ENCODE measurements at regions not wholly inside any gene's neighbourhood (a gene's known extent, or its start where the extent isn't known, plus 50 kb on each side); places are given as distances from the start of the nearest gene placed in this dataset.
"Not testable (repeated sequence)": the region's sequence is repeated elsewhere in the genome, so short reads cannot be mapped to it uniquely, and the experiment has no call there.

DNA sequence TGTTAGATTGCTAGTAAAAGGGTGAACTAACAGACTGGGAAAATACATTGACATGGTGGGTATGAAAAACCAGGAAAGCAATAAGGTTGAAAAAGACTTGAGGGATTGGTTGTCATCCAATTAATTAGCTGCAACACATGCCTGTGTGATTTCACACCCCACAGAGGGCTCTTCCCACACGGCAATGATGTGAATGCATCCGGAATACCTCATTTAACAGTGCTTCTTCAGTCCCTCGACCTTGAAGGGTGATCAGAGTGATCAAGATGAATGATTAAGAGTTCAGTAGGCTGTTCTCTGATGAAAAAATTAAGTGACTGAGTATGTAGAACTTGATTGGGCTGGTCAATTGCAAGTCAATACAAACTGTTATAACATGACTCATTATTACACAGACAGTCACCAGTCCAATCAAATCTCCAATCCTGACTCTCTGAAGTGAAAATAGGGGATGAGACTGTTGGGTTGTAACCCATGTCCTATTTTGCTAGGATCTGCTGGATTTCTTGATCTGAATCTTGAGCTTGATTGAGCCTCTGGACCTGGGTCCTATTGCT is 924.9 kb upstream of the FAM98A start:
- Histone ChIP-seq H3K36me3 (no peaks in the 10 kb centered on the region), H3K9me3 (peaks cover 0 to 8% (median 0%) of the 10 kb centered on the region in 3 donors), H3K27me3 (no peaks in the 10 kb centered on the region), H3K4me1 (no peaks in the 10 kb centered on the region), H3K27ac (no peak overlapping the region), H3K4me3 (no peak overlapping the region)
- ATAC-seq = no peak
- 62 to 68% methylated on average over 3 of the region's 3 CpGs for WGBS, 2 donors (ENCODE audit: low coverage in 1 of 2)
- TF ChIP-seq POLR2AphosphoS5 (IDR thresholded peaks at IDR 0.05) = no peak
- TF ChIP-seq, protein P1, sequence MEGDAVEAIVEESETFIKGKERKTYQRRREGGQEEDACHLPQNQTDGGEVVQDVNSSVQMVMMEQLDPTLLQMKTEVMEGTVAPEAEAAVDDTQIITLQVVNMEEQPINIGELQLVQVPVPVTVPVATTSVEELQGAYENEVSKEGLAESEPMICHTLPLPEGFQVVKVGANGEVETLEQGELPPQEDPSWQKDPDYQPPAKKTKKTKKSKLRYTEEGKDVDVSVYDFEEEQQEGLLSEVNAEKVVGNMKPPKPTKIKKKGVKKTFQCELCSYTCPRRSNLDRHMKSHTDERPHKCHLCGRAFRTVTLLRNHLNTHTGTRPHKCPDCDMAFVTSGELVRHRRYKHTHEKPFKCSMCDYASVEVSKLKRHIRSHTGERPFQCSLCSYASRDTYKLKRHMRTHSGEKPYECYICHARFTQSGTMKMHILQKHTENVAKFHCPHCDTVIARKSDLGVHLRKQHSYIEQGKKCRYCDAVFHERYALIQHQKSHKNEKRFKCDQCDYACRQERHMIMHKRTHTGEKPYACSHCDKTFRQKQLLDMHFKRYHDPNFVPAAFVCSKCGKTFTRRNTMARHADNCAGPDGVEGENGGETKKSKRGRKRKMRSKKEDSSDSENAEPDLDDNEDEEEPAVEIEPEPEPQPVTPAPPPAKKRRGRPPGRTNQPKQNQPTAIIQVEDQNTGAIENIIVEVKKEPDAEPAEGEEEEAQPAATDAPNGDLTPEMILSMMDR (IDR thresholded peaks at IDR 0.05) = no peak
- no peak for TF ChIP-seq POLR2A (IDR thresholded peaks at IDR 0.05)
- no peak for TF ChIP-seq EP300 (IDR thresholded peaks at IDR 0.05)

DNA sequence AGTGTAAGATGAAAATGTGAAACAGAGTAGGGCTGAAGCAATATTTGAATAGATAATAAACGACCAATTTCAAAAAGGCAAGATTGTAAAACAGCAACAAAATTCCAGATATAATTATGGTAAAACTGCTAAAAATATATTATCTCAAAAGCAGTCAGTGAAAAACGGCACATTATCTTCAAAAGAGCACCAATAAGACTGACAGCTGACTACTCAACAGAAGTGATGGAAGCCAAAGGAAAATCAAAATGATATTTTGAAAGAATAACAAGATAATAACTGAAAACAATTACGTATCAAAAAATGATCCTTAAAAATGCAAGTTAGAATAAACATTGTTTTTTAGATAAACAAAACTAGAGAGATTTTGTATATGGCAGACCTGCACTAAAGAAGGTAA is 920.6 kb upstream of the FAM98A start:
- no peak overlapping the region for H3K4me3 ChIP-seq
- H3K9me3 ChIP-seq = peaks cover 0 to 11% (median 0%) of the 10 kb centered on the region in 3 donors
- H3K36me3 ChIP-seq = no peaks in the 10 kb centered on the region
- H3K27me3 ChIP-seq = no peaks in the 10 kb centered on the region
- no peak for TF ChIP-seq EP300 (IDR thresholded peaks at IDR 0.05)
- TF ChIP-seq, protein P1 (IDR thresholded peaks at IDR 0.05) = no peak
- TF ChIP-seq POLR2AphosphoS5 (IDR thresholded peaks at IDR 0.05) = no peak
- no peak for TF ChIP-seq POLR2A (IDR thresholded peaks at IDR 0.05)
- no peaks in the 10 kb centered on the region for H3K4me1 ChIP-seq
- H3K27ac ChIP-seq = no peak overlapping the region
- 83 to 100% methylated on average over 1 to 3 of the region's 3 CpGs for WGBS, 2 donors (ENCODE audit: low coverage in 1 of 2)
- no peak for ATAC-seq

DNA sequence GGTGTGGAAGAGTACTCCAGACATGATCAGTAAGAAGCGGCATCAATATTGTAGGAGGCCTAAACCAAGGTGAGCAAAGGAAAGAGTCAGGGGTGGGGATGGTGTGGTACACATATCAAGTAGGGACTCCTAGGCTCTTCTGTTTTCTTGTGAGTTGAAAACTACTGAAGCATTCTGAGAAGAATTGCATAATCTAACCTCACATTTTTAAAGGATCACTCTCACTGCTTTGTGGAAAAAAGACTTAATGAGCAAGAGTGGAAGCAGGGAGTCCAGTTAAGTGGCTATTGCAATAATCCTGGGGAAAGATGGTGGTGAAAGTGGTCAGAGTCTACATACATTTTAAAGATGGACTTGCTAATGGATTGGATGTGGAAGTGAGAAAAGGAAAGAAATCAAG is 899.5 kb upstream of the FAM98A start:
- no peak for ATAC-seq
- WGBS, 2 donors (ENCODE audit: low coverage in 1 of 2) = 100% methylated on average over 1 of the region's 1 CpG
- Histone ChIP-seq H3K4me3 (no peak overlapping the region), H3K4me1 (no peaks in the 10 kb centered on the region), H3K27ac (no peak overlapping the region), H3K27me3 (no peaks in the 10 kb centered on the region), H3K9me3 (no peaks in the 10 kb centered on the region), H3K36me3 (no peaks in the 10 kb centered on the region)
- TF ChIP-seq EP300 (IDR thresholded peaks at IDR 0.05) = no peak
- TF ChIP-seq, protein P1 (IDR thresholded peaks at IDR 0.05) = no peak
- no peak for TF ChIP-seq POLR2AphosphoS5 (IDR thresholded peaks at IDR 0.05)
- no peak for TF ChIP-seq POLR2A (IDR thresholded peaks at IDR 0.05)

DNA sequence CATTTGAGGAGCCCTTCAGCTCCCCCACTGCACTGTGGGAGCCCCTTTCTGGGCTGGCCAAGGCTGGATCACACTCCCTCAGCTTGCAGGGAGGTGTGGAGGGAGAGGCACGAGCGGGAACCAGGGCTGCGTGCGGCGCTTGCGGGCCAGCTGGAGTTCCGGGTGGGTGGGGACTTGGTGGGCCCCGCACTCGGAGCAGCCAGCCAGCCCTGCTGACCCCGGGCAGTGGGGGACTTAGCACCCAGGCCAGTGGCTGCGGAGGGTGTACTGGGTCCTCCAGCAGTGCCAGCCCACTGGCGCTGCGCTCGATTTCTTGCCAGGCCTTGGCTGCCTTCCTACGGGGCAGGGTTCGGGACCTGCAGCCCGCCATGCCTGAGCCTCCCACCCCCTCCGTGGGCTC is 895.1 kb upstream of the FAM98A start:
- H3K9me3 ChIP-seq, H3K36me3 ChIP-seq, ATAC-seq, H3K4me1 ChIP-seq, H3K27me3 ChIP-seq, H3K4me3 ChIP-seq, H3K27ac ChIP-seq: not testable (repeated sequence)
- no CpG with 5 or more reads among the region's 18 CpGs for WGBS, 2 donors (ENCODE audit: low coverage in 1 of 2)

DNA sequence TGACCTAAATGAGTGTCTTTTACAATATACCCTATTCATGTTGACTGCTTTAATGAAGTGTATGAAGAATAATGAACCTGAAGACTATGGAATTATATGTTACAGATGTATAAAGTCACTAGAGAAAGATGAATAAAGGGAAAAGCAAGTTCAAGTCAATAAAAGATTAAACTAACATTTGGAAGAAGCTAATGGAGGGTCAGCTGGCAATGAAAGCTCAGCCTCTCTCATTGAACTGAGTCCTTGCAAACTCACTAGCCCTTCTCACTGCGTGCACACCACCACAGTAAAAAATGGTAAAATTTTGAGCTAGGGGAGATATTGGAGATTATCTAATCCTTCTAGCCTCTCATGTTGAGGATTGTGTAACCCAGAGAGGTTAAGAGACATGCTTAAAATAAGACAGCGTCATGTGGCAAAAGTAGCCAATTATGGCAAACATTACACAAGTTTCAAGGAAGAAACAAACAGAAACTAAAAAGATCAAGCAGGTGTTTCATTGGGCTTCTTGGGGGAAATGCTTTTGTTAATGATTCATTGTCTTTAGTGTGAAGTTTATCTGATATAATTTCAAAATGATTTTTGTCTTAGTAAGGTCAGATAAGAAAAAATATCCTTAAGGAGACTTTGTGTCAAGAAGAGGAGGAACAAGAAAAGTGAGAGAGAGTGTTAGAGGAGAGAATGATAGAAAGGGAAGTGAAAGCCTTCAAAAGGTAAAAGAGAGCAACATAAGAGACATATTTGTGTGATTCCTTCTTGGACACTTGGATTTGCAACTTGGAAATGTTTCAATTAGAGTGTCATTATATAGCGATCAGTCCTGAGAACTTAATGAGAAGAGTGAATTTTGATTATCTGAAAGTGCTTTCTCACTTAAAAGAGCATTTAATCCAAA is 893.7 kb upstream of the FAM98A start:
- H3K36me3 ChIP-seq = no peaks in the 10 kb centered on the region
- WGBS, 2 donors (ENCODE audit: low coverage in 1 of 2) = 50 to 80% methylated on average over 3 of the region's 3 CpGs
- no peak for ATAC-seq

More for the DNA sequence above, 893.7 kb upstream of the FAM98A start:
- Histone ChIP-seq H3K4me1 (no peaks in the 10 kb centered on the region), H3K4me3 (no peak overlapping the region), H3K27ac (no peak overlapping the region), H3K27me3 (no peaks in the 10 kb centered on the region), H3K9me3 (no peaks in the 10 kb centered on the region)
- TF ChIP-seq, protein P1 (IDR thresholded peaks at IDR 0.05) = no peak
- TF ChIP-seq POLR2AphosphoS5 (IDR thresholded peaks at IDR 0.05) (no peak), POLR2A (IDR thresholded peaks at IDR 0.05) (no peak), EP300 (IDR thresholded peaks at IDR 0.05) (no peak)
